Lung (tissue), 11 donors: ENCODE measurements at regions not wholly inside any gene's neighbourhood (a gene's known extent, or its start where the extent isn't known, plus 50 kb on each side); places are given as distances from the start of the nearest gene placed in this dataset.

Source experiments
- ATAC-seq: fragments of 200-7000 bp; cut with Tn5 transposase; one replicate; pipeline ENCODE4 v1.9.1; 2020; ENCODE audit warnings: moderate number of reproducible peaks; ENCODE audit not compliant: insufficient read depth, low FRiP score
- DNase-seq, 3 donors: peaks; one replicate each; pipeline ENCODE4 v3.0.0-alpha.2; 2013 to 2017
- H3K27ac ChIP-seq, 2 donors: one replicate each; pipeline ENCODE4 v1.5.1; 2013; ENCODE audit warnings: mild to moderate bottlenecking in 2 of 2, moderate library complexity in 2 of 2, control low read depth in 1 of 2, inconsistent platforms in 1 of 2, low read depth in 1 of 2, low read length in 1 of 2
- H3K27me3 ChIP-seq, 3 donors: one replicate each; pipeline ENCODE4 v1.5.1; 2013; ENCODE audit warnings: low read length in 2 of 3; ENCODE audit not compliant: control insufficient read depth in 3 of 3, insufficient read depth in 3 of 3
- H3K36me3 ChIP-seq, 4 donors: one replicate each; pipeline ENCODE4 v1.5.1; 2013; ENCODE audit warnings: low read length in 4 of 4, mild to moderate bottlenecking in 1 of 4, moderate library complexity in 1 of 4; ENCODE audit not compliant: control insufficient read depth in 4 of 4, insufficient read depth in 4 of 4
- H3K4me1 ChIP-seq, 5 donors: one replicate each; pipeline ENCODE4 v1.5.1; 2013; ENCODE audit warnings: low read length in 5 of 5, mild to moderate bottlenecking in 2 of 5, moderate library complexity in 1 of 5; ENCODE audit not compliant: control insufficient read depth in 5 of 5, insufficient read depth in 5 of 5
- H3K4me3 ChIP-seq: one replicate; pipeline ENCODE4 v1.5.1; 2013; ENCODE audit warnings: mild to moderate bottlenecking, control low read depth, moderate library complexity
- H3K9ac ChIP-seq, 2 donors: one replicate each; pipeline ENCODE4 v1.5.1; 2013; ENCODE audit warnings: low read length in 2 of 2, control low read depth in 1 of 2; ENCODE audit not compliant: insufficient read depth in 1 of 2
- H3K9me3 ChIP-seq, 4 donors: one replicate each; pipeline ENCODE4 v1.5.1; 2013; ENCODE audit warnings: low read length in 3 of 4, mild to moderate bottlenecking in 1 of 4, moderate library complexity in 1 of 4; ENCODE audit not compliant: control insufficient read depth in 4 of 4, insufficient read depth in 3 of 4
- WGBS, 2 donors: extraction: QIAGEN DNeasy Blood & Tissue Kit; methylation state at CpG; one replicate each; pipeline ENCODE4 v1.1.7; 2013; 5-methylcytosine and 5-hydroxymethylcytosine counted together
- TF ChIP-seq, protein P1 (sequence below): IDR thresholded peaks from 2 replicates; pipeline ENCODE4 v1.5.1; 2012; ENCODE audit warnings: mild to moderate bottlenecking; ENCODE audit errors: control extremely low read depth, extremely low read depth
- donor health status: control.
- donor health status: control.
- donor health status: Bipolar disorder and iron deficiency.
- donor health status: healthy.
- donor health status: DM: yes; HTN: yes; CAD: no.

DNA sequence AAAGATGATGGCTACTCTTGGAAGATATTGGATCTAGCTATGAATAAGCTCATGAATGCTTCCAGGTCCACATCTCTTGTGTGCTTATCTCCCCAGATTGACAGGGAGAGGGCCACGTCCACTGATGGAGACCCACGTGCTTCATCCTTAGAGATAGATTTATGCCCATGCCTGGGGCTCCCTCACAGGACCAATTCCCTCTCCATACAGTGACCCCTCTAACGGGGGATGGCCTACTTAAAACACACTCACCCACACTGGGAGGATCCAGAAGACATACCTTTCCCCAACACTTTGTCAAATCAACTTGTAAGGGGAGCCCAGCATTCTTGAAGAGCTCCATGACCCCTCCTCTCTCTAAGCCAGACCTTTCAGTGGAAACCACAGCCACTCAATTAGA is 169.7 kb upstream of the CDH5 start:
- Histone ChIP-seq H3K27me3 (no peaks in the 10 kb centered on the region), H3K27ac (no peak overlapping the region), H3K36me3 (no peaks in the 10 kb centered on the region), H3K4me3 (no peak overlapping the region), H3K4me1 (peaks cover 0 to 22% (median 0%) of the 10 kb centered on the region in 5 donors), H3K9me3 (no peaks in the 10 kb centered on the region), H3K9ac (no peak overlapping the region)
- DNase-seq (no peak), ATAC-seq (no peak)
- WGBS, 2 donors: 94 to 95% methylated on average over 3 of the region's 3 CpGs
- TF ChIP-seq, protein P1, sequence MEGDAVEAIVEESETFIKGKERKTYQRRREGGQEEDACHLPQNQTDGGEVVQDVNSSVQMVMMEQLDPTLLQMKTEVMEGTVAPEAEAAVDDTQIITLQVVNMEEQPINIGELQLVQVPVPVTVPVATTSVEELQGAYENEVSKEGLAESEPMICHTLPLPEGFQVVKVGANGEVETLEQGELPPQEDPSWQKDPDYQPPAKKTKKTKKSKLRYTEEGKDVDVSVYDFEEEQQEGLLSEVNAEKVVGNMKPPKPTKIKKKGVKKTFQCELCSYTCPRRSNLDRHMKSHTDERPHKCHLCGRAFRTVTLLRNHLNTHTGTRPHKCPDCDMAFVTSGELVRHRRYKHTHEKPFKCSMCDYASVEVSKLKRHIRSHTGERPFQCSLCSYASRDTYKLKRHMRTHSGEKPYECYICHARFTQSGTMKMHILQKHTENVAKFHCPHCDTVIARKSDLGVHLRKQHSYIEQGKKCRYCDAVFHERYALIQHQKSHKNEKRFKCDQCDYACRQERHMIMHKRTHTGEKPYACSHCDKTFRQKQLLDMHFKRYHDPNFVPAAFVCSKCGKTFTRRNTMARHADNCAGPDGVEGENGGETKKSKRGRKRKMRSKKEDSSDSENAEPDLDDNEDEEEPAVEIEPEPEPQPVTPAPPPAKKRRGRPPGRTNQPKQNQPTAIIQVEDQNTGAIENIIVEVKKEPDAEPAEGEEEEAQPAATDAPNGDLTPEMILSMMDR: no peak

DNA sequence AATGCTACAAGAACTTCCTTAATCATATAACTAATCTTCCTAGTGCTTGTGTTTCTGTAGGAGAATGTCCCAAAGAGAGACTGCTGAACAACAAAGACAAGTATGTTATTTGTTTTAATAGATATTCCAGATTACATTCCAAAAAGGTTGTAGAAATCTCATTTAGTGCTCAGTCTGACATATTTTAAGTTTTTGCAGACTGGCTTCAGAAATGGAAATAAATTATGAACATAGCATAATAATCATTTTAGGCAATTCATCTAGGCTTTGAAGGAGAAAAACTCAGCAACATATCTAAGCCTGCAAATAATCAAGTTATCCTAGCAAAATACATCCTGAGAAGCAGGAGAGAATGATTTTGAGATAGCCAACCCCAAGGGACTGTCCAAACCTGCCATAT is 171.6 kb upstream of the CDH5 start:
- Histone ChIP-seq H3K4me3 (no peak overlapping the region), H3K27me3 (no peaks in the 10 kb centered on the region), H3K27ac (no peak overlapping the region), H3K36me3 (no peaks in the 10 kb centered on the region), H3K4me1 (peaks cover 0 to 21% (median 0%) of the 10 kb centered on the region in 5 donors), H3K9me3 (no peaks in the 10 kb centered on the region), H3K9ac (no peak overlapping the region)
- no peak for ATAC-seq
- TF ChIP-seq, protein P1: no peak
- DNase-seq: no peak

DNA sequence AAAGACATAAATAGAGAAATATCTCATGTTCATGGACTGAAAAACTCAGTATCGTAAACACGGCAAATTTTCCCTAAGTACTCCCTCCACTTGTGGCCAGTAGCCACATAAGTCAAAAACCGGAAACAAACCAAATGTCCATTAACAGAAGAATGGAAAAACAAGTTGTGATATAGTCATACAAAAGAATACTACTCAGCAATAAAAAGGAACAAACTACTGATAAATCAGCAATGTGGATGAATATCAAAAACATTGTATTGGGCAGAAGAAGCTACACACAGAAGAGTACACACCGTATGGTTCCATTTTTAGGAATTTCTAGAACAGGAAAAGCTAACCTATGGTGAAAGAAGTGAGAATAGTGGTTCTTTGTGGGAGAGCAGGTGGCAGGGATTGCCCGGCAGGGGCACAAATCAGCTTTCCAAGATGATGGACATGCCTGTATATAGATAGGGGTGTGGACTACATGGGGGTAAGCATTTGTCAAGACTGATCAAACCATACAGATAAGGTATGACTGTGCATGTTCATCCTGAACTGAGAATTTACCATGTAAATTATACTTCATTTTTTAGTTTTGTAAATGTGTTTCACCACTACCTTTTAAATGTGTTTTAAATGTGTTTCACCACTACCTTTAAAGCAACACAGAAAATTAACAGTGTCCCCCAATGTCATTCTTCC is 172.8 kb upstream of the CDH5 start:
- H3K9ac ChIP-seq: no peak overlapping the region
- H3K27ac ChIP-seq: no peak overlapping the region
- TF ChIP-seq, protein P1: no peak
- WGBS, 2 donors: 87% methylated on average over 5 of the region's 5 CpGs
- no peaks in the 10 kb centered on the region for H3K27me3 ChIP-seq
- no peak for ATAC-seq
- H3K9me3 ChIP-seq: no peaks in the 10 kb centered on the region
- peaks cover 0 to 26% (median 6%) of the 10 kb centered on the region in 5 donors for H3K4me1 ChIP-seq
- no peak overlapping the region for H3K4me3 ChIP-seq
- no peaks in the 10 kb centered on the region for H3K36me3 ChIP-seq
- DNase-seq: no peak

DNA sequence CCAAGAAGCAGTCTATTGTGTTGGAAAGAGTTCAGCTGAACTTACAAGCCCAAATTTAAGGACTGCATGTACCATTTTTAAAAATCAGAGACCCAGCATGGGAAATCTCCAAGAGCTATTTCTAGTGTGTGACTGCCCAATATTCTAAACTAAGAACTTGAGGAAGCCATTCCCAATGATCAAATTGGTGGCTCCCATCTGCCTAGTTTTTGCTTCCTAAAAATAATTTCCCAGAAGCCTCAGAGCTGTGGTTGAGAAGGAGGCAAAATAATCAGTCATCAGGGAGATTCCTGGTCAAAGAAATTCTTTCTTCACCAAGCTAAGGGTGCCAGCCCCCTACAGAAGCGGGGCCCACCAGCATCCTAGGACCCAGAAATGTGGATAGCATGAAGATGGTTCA is 176.1 kb upstream of the CDH5 start:
- Histone ChIP-seq H3K4me3 (no peak overlapping the region), H3K9me3 (no peaks in the 10 kb centered on the region), H3K4me1 (peaks cover 0 to 41% (median 19%) of the 10 kb centered on the region in 5 donors), H3K9ac (no peak overlapping the region), H3K27ac (no peak overlapping the region), H3K36me3 (no peaks in the 10 kb centered on the region), H3K27me3 (no peaks in the 10 kb centered on the region)
- WGBS, 2 donors: 83 to 95% methylated on average over 1 of the region's 1 CpG
- DNase-seq (no peak), ATAC-seq (no peak)
- TF ChIP-seq, protein P1: no peak
